ENCODE measurements at regions not wholly inside any gene's neighbourhood (a gene's known extent, or its start where the extent isn't known, plus 50 kb on each side); places are given as distances from the start of the nearest gene placed in this dataset.
"Not testable (repeated sequence)": the region's sequence is repeated elsewhere in the genome, so short reads cannot be mapped to it uniquely, and the experiment has no call there.

DNA sequence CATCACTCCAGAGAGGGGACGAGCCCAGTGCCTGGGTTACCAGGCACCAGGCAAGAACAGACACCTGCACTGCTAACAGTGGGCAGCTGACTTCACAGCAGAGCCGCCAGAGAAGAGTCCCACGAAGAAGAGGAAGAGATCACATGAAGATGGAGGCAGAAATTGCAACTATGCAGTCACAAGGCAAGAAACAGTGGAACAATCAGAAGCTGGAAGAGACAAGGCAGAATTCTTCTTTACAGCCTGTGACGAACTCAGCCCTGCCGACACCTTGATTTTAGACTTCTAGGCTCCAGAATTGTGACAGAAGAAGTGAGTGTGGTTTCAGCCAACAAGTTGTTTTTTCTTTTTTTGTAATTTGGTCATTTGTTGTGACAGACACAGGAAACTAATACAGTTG lies 59.2 kb downstream of the IL12A start:
- H3K36me3 ChIP-seq = no peaks in the 10 kb centered on the region
- no peak for TF ChIP-seq CTCF (IDR thresholded peaks at IDR 0.05)
- H3K9me3 ChIP-seq = no peaks in the 10 kb centered on the region
- no peaks in the 10 kb centered on the region for H3K27me3 ChIP-seq
- DNase-seq (ENCODE audit: low spot score) = no peak
- H3K27ac ChIP-seq = no peak overlapping the region
- H3K4me1 ChIP-seq = no peaks in the 10 kb centered on the region
- H3K4me3 ChIP-seq = no peak overlapping the region

- Histone ChIP-seq H3K27me3 (no peaks in the 10 kb centered on the region), H3K27ac (no peak overlapping the region), H3K4me1 (no peaks in the 10 kb centered on the region), H3K9me3 (no peaks in the 10 kb centered on the region), H3K4me3 (no peak overlapping the region), H3K36me3 (no peaks in the 10 kb centered on the region)
- DNase-seq (ENCODE audit: low spot score) = no peak
- no peak for TF ChIP-seq CTCF (IDR thresholded peaks at IDR 0.05)
Measured at GRCh38 chr3:160049038-160049437, 60.4 kb downstream of the IL12A start.

DNA sequence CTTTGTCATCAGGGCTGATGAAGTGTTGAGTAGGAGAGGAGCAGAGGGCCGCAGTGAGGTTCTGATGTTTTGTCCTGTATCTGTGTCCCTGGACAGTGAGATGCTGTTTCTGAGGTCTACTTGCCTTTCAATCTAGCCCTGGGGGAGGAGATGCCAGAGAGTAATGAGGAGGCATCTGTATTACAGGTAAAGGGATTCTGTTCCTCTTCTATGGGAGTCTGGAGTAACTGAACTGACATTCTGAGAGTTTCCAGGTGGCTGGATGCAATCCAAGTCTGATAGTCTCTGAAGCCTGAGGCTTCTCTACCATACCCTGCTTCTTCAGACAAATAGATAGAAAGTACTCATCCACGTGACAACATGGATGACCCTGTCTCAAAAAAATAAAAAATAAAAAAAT lies 60.9 kb downstream of the IL12A start:
- no peaks in the 10 kb centered on the region for H3K4me1 ChIP-seq
- H3K9me3 ChIP-seq = no peaks in the 10 kb centered on the region
- no peak for DNase-seq (ENCODE audit: low spot score)
- no peaks in the 10 kb centered on the region for H3K36me3 ChIP-seq
- H3K4me3 ChIP-seq = no peak overlapping the region
- H3K27me3 ChIP-seq = no peaks in the 10 kb centered on the region
- no peak overlapping the region for H3K27ac ChIP-seq
- TF ChIP-seq CTCF (IDR thresholded peaks at IDR 0.05) = no peak

- no peak for TF ChIP-seq CTCF (IDR thresholded peaks at IDR 0.05)
- no peak for DNase-seq (ENCODE audit: low spot score)
- Histone ChIP-seq H3K36me3 (no peaks in the 10 kb centered on the region), H3K9me3 (no peaks in the 10 kb centered on the region), H3K27me3 (no peaks in the 10 kb centered on the region), H3K4me1 (no peaks in the 10 kb centered on the region), H3K4me3 (no peak overlapping the region), H3K27ac (no peak overlapping the region)
Measured at GRCh38 chr3:160049988-160050387, 61.4 kb downstream of the IL12A start.

GRCh38 chr3:160052385-160053047 lies 63.9 kb downstream of the IL12A start:
- Histone ChIP-seq H3K27me3 (no peaks in the 10 kb centered on the region), H3K27ac (no peak overlapping the region), H3K4me3 (no peak overlapping the region), H3K4me1 (no peaks in the 10 kb centered on the region), H3K36me3 (no peaks in the 10 kb centered on the region), H3K9me3 (no peaks in the 10 kb centered on the region)
- no peak for TF ChIP-seq CTCF (IDR thresholded peaks at IDR 0.05)
- no peak for DNase-seq (ENCODE audit: low spot score)

- Histone ChIP-seq H3K9me3 (no peaks in the 10 kb centered on the region), H3K4me3 (no peak overlapping the region), H3K27ac (no peak overlapping the region), H3K4me1 (no peaks in the 10 kb centered on the region), H3K36me3 (no peaks in the 10 kb centered on the region), H3K27me3 (no peaks in the 10 kb centered on the region)
- no peak for TF ChIP-seq CTCF (IDR thresholded peaks at IDR 0.05)
- no peak for DNase-seq (ENCODE audit: low spot score)
Measured at GRCh38 chr3:160053048-160053391, 64.4 kb downstream of the IL12A start.

- H3K27ac ChIP-seq; H3K9me3 ChIP-seq; H3K36me3 ChIP-seq; DNase-seq (ENCODE audit: low spot score); H3K4me1 ChIP-seq; H3K27me3 ChIP-seq; H3K4me3 ChIP-seq: not testable (repeated sequence)
Measured at GRCh38 chr3:160054862-160055261, 66.2 kb downstream of the IL12A start.
